ENCODE measurements at regions not wholly inside any gene's neighbourhood (a gene's known extent, or its start where the extent isn't known, plus 50 kb on each side); places are given as distances from the start of the nearest gene placed in this dataset.

GRCh38 chr13:97077341-97077740 is 83.1 kb upstream of the OXGR1 start:
- DNase-seq: no peak
- Histone ChIP-seq H3K4me3 (no peak overlapping the region), H3K9me3 (no peaks in the 10 kb centered on the region), H3K4me1 (ENCODE audit: insufficient read depth) (no peaks in the 10 kb centered on the region), H3K27ac (no peak overlapping the region), H3K27me3 (no peaks in the 10 kb centered on the region), H3K36me3 (no peaks in the 10 kb centered on the region)
- TF ChIP-seq, protein P1, sequence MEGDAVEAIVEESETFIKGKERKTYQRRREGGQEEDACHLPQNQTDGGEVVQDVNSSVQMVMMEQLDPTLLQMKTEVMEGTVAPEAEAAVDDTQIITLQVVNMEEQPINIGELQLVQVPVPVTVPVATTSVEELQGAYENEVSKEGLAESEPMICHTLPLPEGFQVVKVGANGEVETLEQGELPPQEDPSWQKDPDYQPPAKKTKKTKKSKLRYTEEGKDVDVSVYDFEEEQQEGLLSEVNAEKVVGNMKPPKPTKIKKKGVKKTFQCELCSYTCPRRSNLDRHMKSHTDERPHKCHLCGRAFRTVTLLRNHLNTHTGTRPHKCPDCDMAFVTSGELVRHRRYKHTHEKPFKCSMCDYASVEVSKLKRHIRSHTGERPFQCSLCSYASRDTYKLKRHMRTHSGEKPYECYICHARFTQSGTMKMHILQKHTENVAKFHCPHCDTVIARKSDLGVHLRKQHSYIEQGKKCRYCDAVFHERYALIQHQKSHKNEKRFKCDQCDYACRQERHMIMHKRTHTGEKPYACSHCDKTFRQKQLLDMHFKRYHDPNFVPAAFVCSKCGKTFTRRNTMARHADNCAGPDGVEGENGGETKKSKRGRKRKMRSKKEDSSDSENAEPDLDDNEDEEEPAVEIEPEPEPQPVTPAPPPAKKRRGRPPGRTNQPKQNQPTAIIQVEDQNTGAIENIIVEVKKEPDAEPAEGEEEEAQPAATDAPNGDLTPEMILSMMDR (IDR thresholded peaks at IDR 0.05): no peak
- TF ChIP-seq POLR2A (IDR thresholded peaks at IDR 0.05) (no peak), EP300 (IDR thresholded peaks at IDR 0.05) (no peak)
- WGBS, 3 donors: 69 to 81% (median 72%) methylated on average over 1 of the region's 1 CpG
- intact Hi-C loops (cut with DNase I): no loop called here

GRCh38 chr13:97079726-97080125 is 85.5 kb upstream of the OXGR1 start:
- Histone ChIP-seq H3K36me3 (no peaks in the 10 kb centered on the region), H3K27ac (no peak overlapping the region), H3K4me3 (no peak overlapping the region), H3K9me3 (no peaks in the 10 kb centered on the region), H3K27me3 (no peaks in the 10 kb centered on the region), H3K4me1 (ENCODE audit: insufficient read depth) (no peaks in the 10 kb centered on the region)
- intact Hi-C loops (cut with DNase I): no loop called here
- TF ChIP-seq EP300 (IDR thresholded peaks at IDR 0.05) (no peak), POLR2A (IDR thresholded peaks at IDR 0.05) (no peak)
- TF ChIP-seq, protein P1 (IDR thresholded peaks at IDR 0.05): no peak
- 42 to 51% (median 48%) methylated on average over 1 of the region's 1 CpG for WGBS, 3 donors
- DNase-seq: no peak

GRCh38 chr13:97082461-97083207 is 88.4 kb upstream of the OXGR1 start:
- intact Hi-C loops (cut with DNase I): no loop called here
- Histone ChIP-seq H3K9me3 (no peaks in the 10 kb centered on the region), H3K36me3 (no peaks in the 10 kb centered on the region), H3K4me3 (no peak overlapping the region), H3K27ac (no peak overlapping the region), H3K27me3 (no peaks in the 10 kb centered on the region), H3K4me1 (ENCODE audit: insufficient read depth) (no peaks in the 10 kb centered on the region)
- TF ChIP-seq POLR2A (IDR thresholded peaks at IDR 0.05): no peak
- TF ChIP-seq EP300 (IDR thresholded peaks at IDR 0.05): no peak
- TF ChIP-seq, protein P1 (IDR thresholded peaks at IDR 0.05): no peak
- WGBS, 3 donors: 73 to 82% (median 79%) methylated on average over 6 of the region's 6 CpGs
- no peak for DNase-seq

DNA sequence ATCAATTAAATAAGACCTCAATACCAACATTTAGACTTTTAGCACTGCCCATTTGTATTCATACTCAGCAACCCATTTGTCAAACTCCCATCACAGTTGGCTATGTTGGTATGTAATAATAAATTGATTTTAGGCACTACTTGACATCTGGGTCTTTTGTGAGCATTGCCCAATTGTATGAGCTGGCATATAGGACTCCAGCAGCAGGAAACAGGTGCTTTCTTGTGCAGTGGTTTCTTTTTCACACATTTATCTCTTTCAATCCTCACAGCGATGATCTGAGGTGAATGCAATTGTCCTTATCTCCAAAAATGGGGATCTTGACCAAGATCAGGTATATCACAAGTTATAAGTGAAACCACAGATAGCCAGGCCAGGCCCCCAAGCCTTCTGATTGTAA is 96.9 kb upstream of the OXGR1 start:
- TF ChIP-seq, protein P1 (IDR thresholded peaks at IDR 0.05): no peak
- TF ChIP-seq POLR2A (IDR thresholded peaks at IDR 0.05) (no peak), EP300 (IDR thresholded peaks at IDR 0.05) (no peak)
- Histone ChIP-seq H3K36me3 (no peaks in the 10 kb centered on the region), H3K4me3 (no peak overlapping the region), H3K9me3 (no peaks in the 10 kb centered on the region), H3K27ac (no peak overlapping the region), H3K4me1 (ENCODE audit: insufficient read depth) (no peaks in the 10 kb centered on the region), H3K27me3 (no peaks in the 10 kb centered on the region)
- intact Hi-C loops (cut with DNase I): no loop called here
- no peak for DNase-seq
- 80 to 96% (median 81%) methylated on average over 1 of the region's 1 CpG for WGBS, 3 donors

All from ovary (tissue), 7 donors.